NK-92 (cell line): ENCODE measurements at regions not wholly inside any gene's neighbourhood (a gene's known extent, or its start where the extent isn't known, plus 50 kb on each side); places are given as distances from the start of the nearest gene placed in this dataset.
"Not testable (repeated sequence)": the region's sequence is repeated elsewhere in the genome, so short reads cannot be mapped to it uniquely, and the experiment has no call there.

ENCODE experiments used
- DNase-seq: peaks from one replicate; lab custom pipeline; 2025; ENCODE audit not compliant: unreplicated experiment; lab: John Stamatoyannopoulos, UW

- DNase-seq: no peak
These were observed 160.5 kb upstream of the TNRC6C start for GRCh38 chr17:77798031-77798430.

- DNase-seq: no peak
These were observed 160.0 kb upstream of the TNRC6C start for GRCh38 chr17:77798481-77798880.

GRCh38 chr17:77800816-77801215 is 157.7 kb upstream of the TNRC6C start:
- DNase-seq: no peak

- DNase-seq: no peak
These were observed 156.8 kb upstream of the TNRC6C start for GRCh38 chr17:77801545-77802332.

- no peak for DNase-seq
These were observed 156.2 kb upstream of the TNRC6C start for GRCh38 chr17:77802333-77802615.

GRCh38 chr17:77802811-77803220 is 155.7 kb upstream of the TNRC6C start:
- no peak for DNase-seq

GRCh38 chr17:77803726-77804125 is 154.8 kb upstream of the TNRC6C start:
- DNase-seq: no peak

- DNase-seq: no peak
These were observed 153.6 kb upstream of the TNRC6C start for GRCh38 chr17:77804796-77805426.

GRCh38 chr17:77805970-77806369 is 152.5 kb upstream of the TNRC6C start:
- not testable (repeated sequence) for DNase-seq

GRCh38 chr17:77807051-77807745 is 151.3 kb upstream of the TNRC6C start:
- no peak for DNase-seq

GRCh38 chr17:77807746-77808441 is 150.6 kb upstream of the TNRC6C start:
- no peak for DNase-seq

GRCh38 chr17:77808686-77809425 is 149.6 kb upstream of the TNRC6C start:
- DNase-seq: no peak

GRCh38 chr17:77809814-77810213 is 148.7 kb upstream of the TNRC6C start:
- DNase-seq: no peak

- DNase-seq: no peak
These were observed 148.0 kb upstream of the TNRC6C start for GRCh38 chr17:77810536-77810935.

GRCh38 chr17:77811521-77811920 is 147.0 kb upstream of the TNRC6C start:
- DNase-seq: no peak

GRCh38 chr17:77814091-77814772 is 144.3 kb upstream of the TNRC6C start:
- DNase-seq: no peak

GRCh38 chr17:77815127-77815905 is 143.2 kb upstream of the TNRC6C start:
- DNase-seq: no peak

- DNase-seq: no peak
These were observed 140.6 kb upstream of the TNRC6C start for GRCh38 chr17:77817953-77818352.

- no peak for DNase-seq
These were observed 139.0 kb upstream of the TNRC6C start for GRCh38 chr17:77819497-77819896.

- DNase-seq: no peak
These were observed 137.4 kb upstream of the TNRC6C start for GRCh38 chr17:77821114-77821513.
